Activated B cell treated with CpG ODN at 0.5 μM for 24 hours (primary cell): ENCODE measurements at regions not wholly inside any gene's neighbourhood (a gene's known extent, or its start where the extent isn't known, plus 50 kb on each side); places are given as distances from the start of the nearest gene placed in this dataset.

Source experiments
- ATAC-seq: fragments of 200-7000 bp; cut with Tn5 transposase; one replicate; pipeline ENCODE4 v1.10.0; 2021; ENCODE audit warnings: low read depth, mild to moderate bottlenecking, moderate library complexity
- CTCF ChIA-PET: fragments of 350-600 bp; sonication (Branson Sonifier 250); formaldehyde crosslinking; loops from one replicate; lab custom pipeline; 2021; ENCODE audit warnings: antibody characterized with exemption; lab: Charles Lee
- POLR2A ChIA-PET: fragments of 350-600 bp; sonication (Branson Sonifier 250); formaldehyde crosslinking; loops from one replicate; lab custom pipeline; 2021; ENCODE audit warnings: antibody characterized with exemption; lab: Charles Lee
- DNase-seq: peaks from one replicate; pipeline ENCODE4 v3.0.0; 2022
- H3K27ac Mint-ChIP-seq: one replicate; pipeline ENCODE4 v1.8.0; 2020; ENCODE audit warnings: mixed read lengths
- H3K27me3 Mint-ChIP-seq: one replicate; pipeline ENCODE4 v1.8.0; 2021; ENCODE audit warnings: mixed read lengths
- H3K36me3 Mint-ChIP-seq: one replicate; pipeline ENCODE4 v1.8.0; 2021; ENCODE audit warnings: low read depth, mixed read lengths
- H3K4me1 Mint-ChIP-seq: one replicate; pipeline ENCODE4 v1.8.0; 2021; ENCODE audit warnings: mixed read lengths
- H3K4me3 Mint-ChIP-seq: one replicate; pipeline ENCODE4 v1.8.0; 2020; ENCODE audit warnings: mild to moderate bottlenecking, mixed read lengths
- H3K9me3 Mint-ChIP-seq: one replicate; pipeline ENCODE4 v1.8.0; 2020; ENCODE audit warnings: mixed read lengths
- intact Hi-C: fragments of 100-400 bp; cut with micrococcal nuclease; formaldehyde crosslinking; loops from one replicate; pipeline ENCODE4 v1.15.1; 2024
- TF ChIP-seq, protein P1 (sequence below): fragments of 200-600 bp; IDR thresholded peaks from one replicate; pipeline ENCODE4 v1.8.0; 2022; ENCODE audit warnings: antibody characterized with exemption, mild to moderate bottlenecking

DNA sequence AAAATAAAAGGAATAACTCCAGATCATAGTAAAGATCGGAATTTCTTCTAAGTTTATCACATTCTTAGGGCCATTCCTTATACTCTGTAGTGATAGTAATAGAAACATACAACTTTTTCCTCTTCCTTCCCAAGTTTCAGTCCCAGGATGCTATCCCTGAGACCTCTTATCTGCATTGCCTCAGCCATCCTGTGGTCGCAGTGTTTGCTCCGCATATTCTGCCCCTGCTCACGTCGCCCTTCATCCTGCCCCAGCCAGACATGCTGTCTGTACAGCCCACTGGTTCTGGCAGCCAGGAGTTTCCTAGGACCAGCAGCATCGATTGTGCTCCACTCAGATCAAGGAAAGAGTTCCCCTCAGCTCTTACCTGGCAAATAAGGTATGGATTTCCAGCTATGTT, 132.7 kb upstream of the ERCC6L2 start:
- TF ChIP-seq, protein P1, sequence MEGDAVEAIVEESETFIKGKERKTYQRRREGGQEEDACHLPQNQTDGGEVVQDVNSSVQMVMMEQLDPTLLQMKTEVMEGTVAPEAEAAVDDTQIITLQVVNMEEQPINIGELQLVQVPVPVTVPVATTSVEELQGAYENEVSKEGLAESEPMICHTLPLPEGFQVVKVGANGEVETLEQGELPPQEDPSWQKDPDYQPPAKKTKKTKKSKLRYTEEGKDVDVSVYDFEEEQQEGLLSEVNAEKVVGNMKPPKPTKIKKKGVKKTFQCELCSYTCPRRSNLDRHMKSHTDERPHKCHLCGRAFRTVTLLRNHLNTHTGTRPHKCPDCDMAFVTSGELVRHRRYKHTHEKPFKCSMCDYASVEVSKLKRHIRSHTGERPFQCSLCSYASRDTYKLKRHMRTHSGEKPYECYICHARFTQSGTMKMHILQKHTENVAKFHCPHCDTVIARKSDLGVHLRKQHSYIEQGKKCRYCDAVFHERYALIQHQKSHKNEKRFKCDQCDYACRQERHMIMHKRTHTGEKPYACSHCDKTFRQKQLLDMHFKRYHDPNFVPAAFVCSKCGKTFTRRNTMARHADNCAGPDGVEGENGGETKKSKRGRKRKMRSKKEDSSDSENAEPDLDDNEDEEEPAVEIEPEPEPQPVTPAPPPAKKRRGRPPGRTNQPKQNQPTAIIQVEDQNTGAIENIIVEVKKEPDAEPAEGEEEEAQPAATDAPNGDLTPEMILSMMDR = no peak
- Mint-ChIP-seq H3K4me3 (no peak overlapping the region), H3K4me1 (no peaks in the 10 kb centered on the region), H3K27ac (no peak overlapping the region), H3K27me3 (no peaks in the 10 kb centered on the region), H3K9me3 (no peaks in the 10 kb centered on the region), H3K36me3 (no peaks in the 10 kb centered on the region)
- ATAC-seq (no peak), DNase-seq (no peak)
- intact Hi-C loops = no loop called here
- CTCF ChIA-PET = interaction anchor here (1.1 to 1.4 kb wide), 2 partner anchors 9 to 475 kb away, joined by 3 read pairs; no protein-coding TSS in a partner anchor
- POLR2A ChIA-PET = no interaction called here

DNA sequence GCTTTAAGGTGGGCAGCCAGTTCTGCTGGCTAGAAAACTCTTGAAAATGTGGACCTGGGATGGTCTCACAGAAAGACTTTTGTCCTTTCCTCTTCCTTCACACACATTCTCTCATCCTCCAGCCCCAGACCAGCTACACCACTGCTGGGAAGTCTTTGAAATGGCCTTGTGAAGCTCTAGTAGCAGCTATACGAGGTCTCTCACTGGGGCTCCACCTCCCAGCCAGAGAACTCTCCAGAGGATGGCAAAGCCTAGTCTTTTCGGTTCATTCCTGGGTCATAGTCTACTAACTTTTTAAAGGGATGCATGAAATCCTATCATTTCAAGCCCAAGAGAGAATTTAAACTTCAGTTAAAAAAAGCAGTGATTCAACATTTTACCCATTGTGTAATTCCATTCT, 133.9 kb upstream of the ERCC6L2 start:
- CTCF ChIA-PET = no interaction called here
- TF ChIP-seq, protein P1 = no peak
- H3K4me1 Mint-ChIP-seq = no peaks in the 10 kb centered on the region
- H3K27ac Mint-ChIP-seq = no peak overlapping the region
- H3K27me3 Mint-ChIP-seq = no peaks in the 10 kb centered on the region
- ATAC-seq (no peak), DNase-seq (no peak)
- H3K9me3 Mint-ChIP-seq = no peaks in the 10 kb centered on the region
- no peak overlapping the region for H3K4me3 Mint-ChIP-seq
- POLR2A ChIA-PET = no interaction called here
- intact Hi-C loops = no loop called here
- no peaks in the 10 kb centered on the region for H3K36me3 Mint-ChIP-seq

DNA sequence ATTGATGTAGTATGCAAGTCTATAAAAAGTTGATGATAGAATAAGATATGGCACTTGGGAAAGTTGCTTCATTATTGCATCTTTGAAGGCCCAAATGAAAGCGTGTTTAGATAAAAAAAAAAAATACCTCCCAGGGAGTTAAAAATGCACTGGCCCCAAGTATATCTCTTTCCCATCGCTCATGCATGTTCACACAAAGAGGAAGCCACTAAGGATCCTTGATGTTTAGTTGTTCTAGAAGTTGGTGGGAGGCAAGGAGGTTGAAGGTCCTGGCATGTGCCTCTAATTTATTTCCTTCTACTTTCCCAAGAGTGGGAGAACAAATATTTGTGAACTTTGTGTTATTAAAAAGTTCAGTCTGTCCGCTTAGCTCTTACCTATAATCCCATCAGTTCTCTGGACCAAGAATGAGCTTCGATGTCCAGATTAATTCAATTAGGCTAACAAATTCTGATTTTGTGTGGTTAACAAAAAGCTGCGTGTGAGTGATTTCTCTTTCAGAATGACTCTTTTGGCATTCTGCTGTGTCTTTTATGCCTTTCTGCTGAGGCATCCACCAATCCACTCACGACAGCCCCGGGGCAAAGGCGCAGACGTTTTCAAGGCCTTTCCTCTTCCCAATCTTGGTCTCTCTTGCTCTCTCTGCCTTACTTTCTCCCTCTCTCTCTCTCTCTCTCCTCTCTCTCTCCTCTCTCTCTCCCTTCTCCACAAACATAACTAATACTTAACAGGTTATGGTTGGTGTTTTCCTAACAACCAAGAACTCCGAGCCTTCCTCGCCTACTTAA, 135.1 kb upstream of the ERCC6L2 start:
- ChIA-PET POLR2A (no interaction called here), CTCF (no interaction called here)
- Mint-ChIP-seq H3K4me1 (no peaks in the 10 kb centered on the region), H3K27ac (no peak overlapping the region), H3K36me3 (no peaks in the 10 kb centered on the region), H3K27me3 (no peaks in the 10 kb centered on the region), H3K4me3 (no peak overlapping the region), H3K9me3 (no peaks in the 10 kb centered on the region)
- intact Hi-C loops = no loop called here
- no peak for ATAC-seq
- DNase-seq = no peak
- TF ChIP-seq, protein P1 = no peak

DNA sequence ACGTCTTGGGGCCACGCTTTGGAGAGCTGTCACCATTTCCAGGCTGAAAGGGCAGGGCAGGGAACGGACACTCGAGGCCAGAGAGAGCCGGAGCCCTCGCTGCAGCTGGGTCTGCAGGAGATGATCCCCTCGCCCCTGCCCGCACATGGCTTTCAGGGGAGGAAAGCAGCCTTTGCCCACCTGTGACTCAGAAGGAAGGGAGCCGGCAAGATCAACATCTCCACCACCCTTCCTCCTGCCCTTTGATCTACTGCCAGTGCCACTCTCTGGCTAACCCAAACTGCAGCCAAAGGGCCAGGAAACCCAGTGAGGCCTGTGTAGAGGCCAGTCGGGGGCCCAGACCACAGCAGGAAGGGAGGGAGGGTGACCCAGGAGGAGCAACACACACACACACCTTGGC, 137.1 kb upstream of the ERCC6L2 start:
- H3K27ac Mint-ChIP-seq = no peak overlapping the region
- H3K36me3 Mint-ChIP-seq = no peaks in the 10 kb centered on the region
- ChIA-PET CTCF (no interaction called here), POLR2A (no interaction called here)
- no peaks in the 10 kb centered on the region for H3K27me3 Mint-ChIP-seq
- no peak for DNase-seq
- intact Hi-C loops = no loop called here
- H3K9me3 Mint-ChIP-seq = no peaks in the 10 kb centered on the region
- H3K4me1 Mint-ChIP-seq = no peaks in the 10 kb centered on the region
- ATAC-seq = no peak
- TF ChIP-seq, protein P1 = no peak
- H3K4me3 Mint-ChIP-seq = no peak overlapping the region

DNA sequence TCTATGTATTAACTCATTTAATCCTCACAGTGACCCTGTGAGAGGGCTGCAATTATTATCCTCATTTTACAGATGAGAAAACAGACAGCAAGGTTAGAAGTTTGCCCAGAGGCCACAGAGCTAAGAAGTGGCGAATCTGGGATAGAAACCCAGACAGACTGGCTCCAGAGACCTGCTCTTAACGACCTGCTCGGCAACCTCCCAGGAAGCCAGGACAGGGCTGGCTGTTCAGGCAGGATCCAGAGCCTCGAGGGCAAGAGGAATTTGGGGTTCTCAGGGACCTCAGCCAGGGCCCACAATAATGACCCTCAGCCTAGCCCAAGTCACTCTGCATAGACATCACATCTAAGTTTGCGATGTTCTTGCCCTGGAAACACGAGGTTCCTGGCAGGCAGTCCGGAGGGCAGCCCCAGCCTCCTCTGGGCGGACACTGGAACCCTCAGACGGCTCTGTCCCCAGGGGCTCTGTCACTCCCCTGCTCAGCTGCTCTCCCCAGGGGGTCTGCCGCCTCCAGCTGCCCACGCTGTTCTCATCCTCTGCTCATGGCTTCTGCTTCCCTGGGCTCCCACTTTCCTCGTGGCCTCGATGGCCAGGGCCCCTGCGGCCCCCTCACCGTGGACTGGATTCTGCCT, 138.5 kb upstream of the ERCC6L2 start:
- H3K27ac Mint-ChIP-seq = no peak overlapping the region
- no peaks in the 10 kb centered on the region for H3K4me1 Mint-ChIP-seq
- H3K27me3 Mint-ChIP-seq = peaks cover 3% of the 10 kb centered on the region
- ChIA-PET POLR2A (no interaction called here), CTCF (no interaction called here)
- intact Hi-C loops = no loop called here
- DNase-seq = no peak
- no peak for ATAC-seq
- H3K9me3 Mint-ChIP-seq = no peaks in the 10 kb centered on the region
- TF ChIP-seq, protein P1 = no peak
- no peak overlapping the region for H3K4me3 Mint-ChIP-seq
- no peaks in the 10 kb centered on the region for H3K36me3 Mint-ChIP-seq
